Naive thymus-derived CD8-positive, alpha-beta T cell (primary cell): ENCODE measurements at regions not wholly inside any gene's neighbourhood (a gene's known extent, or its start where the extent isn't known, plus 50 kb on each side); places are given as distances from the start of the nearest gene placed in this dataset.
A peak's percentile ranks its signal among the peaks of the same experiment; 100 is the strongest.

Source experiments
- ATAC-seq, 2 donors: fragments of 150-1000 bp; cut with Tn5 transposase in 1 of 2; sonication (Bioruptor Pico), chemical (Tn5 transposase) in 1 of 2; 1 replicate in 1 of 2; 2 replicates in 1 of 2; pipeline ENCODE4 v1.10.0; 2021; ENCODE audit warnings: mild to moderate bottlenecking in 2 of 2, moderate library complexity in 2 of 2
- POLR2A ChIA-PET: fragments of 350-600 bp; sonication (Branson Sonifier 250); formaldehyde crosslinking; loops from one replicate; lab custom pipeline; 2021; ENCODE audit warnings: antibody characterized with exemption; lab: Charles Lee
- DNase-seq, 10 donors: peaks; one replicate each; pipeline versions ENCODE4 v3.0.0 to v3.0.0-alpha.2; 2020 to 2022
- H3K27ac Mint-ChIP-seq, 10 donors: one replicate each; pipeline ENCODE4 v1.8.0; 2020 to 2022; ENCODE audit warnings: mild to moderate bottlenecking in 10 of 10, mixed read lengths in 10 of 10, moderate library complexity in 4 of 10, inconsistent platforms in 1 of 10
- H3K27me3 Mint-ChIP-seq, 5 donors: one replicate each; pipeline ENCODE4 v1.8.0; 2021 to 2022; ENCODE audit warnings: mixed read lengths in 5 of 5
- H3K36me3 Mint-ChIP-seq, 3 donors: one replicate each; pipeline ENCODE4 v1.8.0; 2020 to 2022; ENCODE audit warnings: mixed read lengths in 3 of 3, mild to moderate bottlenecking in 2 of 3, inconsistent platforms in 1 of 3
- H3K4me1 Mint-ChIP-seq, 4 donors: one replicate each; pipeline ENCODE4 v1.8.0; 2021 to 2022; ENCODE audit warnings: mixed read lengths in 4 of 4
- H3K4me3 Mint-ChIP-seq, 10 donors: one replicate each; pipeline ENCODE4 v1.8.0; 2020 to 2022; ENCODE audit warnings: mild to moderate bottlenecking in 10 of 10, mixed read lengths in 10 of 10, moderate library complexity in 6 of 10, inconsistent platforms in 1 of 10
- H3K9me3 Mint-ChIP-seq, 9 donors: one replicate each; pipeline ENCODE4 v1.8.0; 2020 to 2022; ENCODE audit warnings: mixed read lengths in 9 of 9, mild to moderate bottlenecking in 3 of 9, inconsistent platforms in 1 of 9, moderate library complexity in 1 of 9

DNA sequence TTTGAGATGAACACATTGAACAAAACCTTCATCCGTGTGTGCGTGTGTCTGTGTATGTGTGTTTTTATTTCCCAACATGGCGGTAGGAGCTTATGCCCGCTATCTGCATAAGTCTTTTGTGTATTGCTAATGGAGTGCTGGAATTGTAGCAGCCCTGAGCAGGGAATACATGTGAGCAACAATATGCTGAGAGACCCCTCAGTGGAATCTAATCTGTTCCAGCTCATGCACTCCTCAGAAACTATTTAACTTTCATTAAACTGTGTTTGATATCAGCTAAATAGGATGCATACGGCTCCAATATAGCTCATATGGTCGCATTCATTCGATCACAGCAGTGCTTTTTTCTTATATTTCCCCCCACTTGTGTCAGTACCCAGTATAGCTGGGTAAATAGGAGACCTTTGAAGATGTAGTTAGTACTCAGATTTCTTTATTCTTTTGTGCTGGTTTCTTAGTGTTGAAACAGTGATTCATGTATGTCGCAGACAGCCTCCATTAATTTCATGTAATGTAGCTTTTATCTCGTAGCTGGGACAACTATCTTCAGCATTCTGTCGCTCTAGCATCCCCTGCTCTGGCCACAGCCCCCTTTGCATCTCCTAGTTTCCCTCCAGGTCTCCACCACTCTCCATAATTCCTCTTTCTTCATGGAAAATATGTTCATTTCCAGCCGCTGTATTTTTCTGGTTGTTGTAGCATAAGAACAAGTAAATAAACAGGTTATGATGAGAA is 891.2 kb downstream of the BCL11A start:
- H3K9me3 Mint-ChIP-seq: no peaks in the 10 kb centered on the region

DNA sequence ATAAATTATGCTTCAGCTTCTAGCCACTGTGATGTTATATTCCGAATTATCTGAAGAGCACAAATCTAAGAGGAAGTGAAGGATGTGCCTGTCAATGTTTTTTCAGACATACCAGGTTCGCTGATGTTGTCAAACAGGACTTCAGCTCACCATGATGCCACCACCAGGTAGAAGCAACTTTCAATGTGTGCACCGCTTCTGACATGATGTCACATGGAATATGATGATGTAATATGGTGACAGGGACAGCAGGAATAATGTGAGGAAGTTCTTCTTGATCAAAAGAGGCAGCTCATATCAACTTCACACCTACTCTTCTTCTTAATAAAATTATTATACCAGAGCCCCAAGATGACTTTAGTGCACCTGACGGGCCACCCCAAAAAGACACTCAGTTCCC is 893.2 kb downstream of the BCL11A start:
- POLR2A ChIA-PET: no interaction called here
- Mint-ChIP-seq H3K27ac (no peak overlapping the region), H3K27me3 (peaks cover 0 to under 1% (median 0%) of the 10 kb centered on the region in 5 donors), H3K36me3 (no peaks in the 10 kb centered on the region), H3K4me1 (no peaks in the 10 kb centered on the region), H3K4me3 (no peak overlapping the region), H3K9me3 (no peaks in the 10 kb centered on the region)
- ATAC-seq (no peak), DNase-seq (no peak)

More for the DNA sequence above, 891.2 kb downstream of the BCL11A start:
- H3K27ac Mint-ChIP-seq: no peak overlapping the region
- DNase-seq (no peak), ATAC-seq (no peak)
- POLR2A ChIA-PET: no interaction called here
- no peaks in the 10 kb centered on the region for H3K4me1 Mint-ChIP-seq
- H3K27me3 Mint-ChIP-seq: no peaks in the 10 kb centered on the region
- H3K36me3 Mint-ChIP-seq: no peaks in the 10 kb centered on the region
- no peak overlapping the region for H3K4me3 Mint-ChIP-seq

DNA sequence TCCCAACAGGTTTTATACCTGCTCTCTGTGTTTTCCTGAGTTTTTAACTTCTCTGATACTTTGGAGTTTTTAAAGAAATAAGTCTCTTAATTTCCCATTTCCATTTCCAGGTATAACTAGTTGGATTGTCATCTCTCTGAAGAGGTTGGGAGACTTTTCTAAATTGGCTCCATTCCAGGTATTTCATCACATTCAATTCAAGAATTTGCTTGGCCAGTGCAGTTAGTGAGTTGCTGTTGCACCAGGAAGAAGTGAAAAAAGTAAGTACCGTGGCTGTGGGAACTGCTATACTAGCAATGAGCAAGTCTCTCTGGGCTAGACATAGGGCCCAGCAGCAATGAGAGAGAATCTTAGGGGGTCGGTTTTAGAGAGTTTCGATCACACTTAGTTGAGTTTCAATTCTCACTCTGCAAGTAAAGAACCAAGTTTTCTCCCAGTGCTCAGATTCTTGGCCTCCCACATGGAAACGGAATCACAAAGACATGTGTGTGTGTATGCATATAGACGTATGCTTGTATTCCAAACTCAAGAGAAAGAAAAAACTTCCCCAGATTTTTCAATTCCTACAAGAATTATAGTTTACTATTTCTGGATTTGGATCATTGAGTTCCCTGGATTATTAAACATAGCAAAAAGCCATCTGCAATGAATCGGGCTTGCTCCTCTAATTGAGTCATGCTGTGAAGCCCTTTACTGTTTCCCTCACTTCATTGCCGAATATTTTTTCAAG is 894.4 kb downstream of the BCL11A start:
- H3K27ac Mint-ChIP-seq: no peak overlapping the region
- H3K27me3 Mint-ChIP-seq: peaks cover 0 to 2% (median 0%) of the 10 kb centered on the region in 5 donors
- DNase-seq (no peak), ATAC-seq (no peak)
- no peak overlapping the region for H3K4me3 Mint-ChIP-seq
- POLR2A ChIA-PET: no interaction called here
- H3K9me3 Mint-ChIP-seq: no peaks in the 10 kb centered on the region
- H3K36me3 Mint-ChIP-seq: no peaks in the 10 kb centered on the region
- no peaks in the 10 kb centered on the region for H3K4me1 Mint-ChIP-seq

DNA sequence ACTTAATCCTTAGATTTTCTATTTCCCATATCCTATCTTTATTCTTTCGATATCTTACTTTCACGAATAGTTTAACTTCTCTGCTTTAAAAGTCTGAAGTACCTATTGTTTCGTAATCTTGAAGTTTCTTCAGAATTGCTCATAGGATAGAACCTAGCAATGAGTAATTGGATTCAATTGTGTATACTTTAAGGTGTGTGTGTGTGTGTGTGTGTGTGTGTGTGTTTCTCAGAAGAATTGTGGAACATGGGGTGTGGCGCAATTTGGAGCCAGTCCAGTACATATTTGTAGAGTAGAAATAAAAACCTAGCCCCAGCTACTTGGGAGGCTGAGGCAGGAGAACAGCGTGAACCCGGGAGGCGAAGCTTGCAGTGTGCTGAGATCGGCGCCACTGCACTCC is 897.6 kb downstream of the BCL11A start:
- Mint-ChIP-seq H3K27me3 (peaks cover 0 to 2% (median 0%) of the 10 kb centered on the region in 5 donors), H3K36me3 (no peaks in the 10 kb centered on the region)
- POLR2A ChIA-PET: no interaction called here

DNA sequence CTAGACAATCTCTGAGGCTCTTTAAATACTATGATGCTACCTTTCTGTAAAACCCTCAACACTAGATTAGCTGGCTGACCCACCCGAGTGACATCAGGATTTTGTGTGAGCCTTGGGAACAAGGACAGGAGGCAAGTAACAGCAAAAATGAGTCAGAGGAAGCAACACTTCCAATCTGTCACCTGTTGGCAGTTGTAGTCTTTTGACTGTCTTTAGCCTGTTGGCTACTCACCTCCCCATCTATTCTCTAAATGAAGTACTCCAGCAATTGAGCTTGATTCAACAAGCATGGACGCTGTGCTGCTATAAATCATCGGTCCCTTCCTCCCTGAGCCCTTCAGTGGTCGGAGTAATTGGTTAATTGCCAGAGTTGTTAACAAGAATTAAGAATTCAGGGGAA is 898.7 kb downstream of the BCL11A start:
- H3K36me3 Mint-ChIP-seq: no peaks in the 10 kb centered on the region
- H3K9me3 Mint-ChIP-seq: no peaks in the 10 kb centered on the region
- H3K27ac Mint-ChIP-seq: no peak overlapping the region
- DNase-seq: no peak
- H3K4me3 Mint-ChIP-seq: no peak overlapping the region
- no peak for ATAC-seq
- no peaks in the 10 kb centered on the region for H3K4me1 Mint-ChIP-seq
- POLR2A ChIA-PET: no interaction called here
- H3K27me3 Mint-ChIP-seq: peaks cover 0 to 3% (median 0%) of the 10 kb centered on the region in 5 donors

More for the DNA sequence above, 897.6 kb downstream of the BCL11A start:
- Mint-ChIP-seq H3K4me3 (no peak overlapping the region), H3K9me3 (no peaks in the 10 kb centered on the region), H3K27ac (no peak overlapping the region), H3K4me1 (no peaks in the 10 kb centered on the region)
- no peak for ATAC-seq
- no peak for DNase-seq

DNA sequence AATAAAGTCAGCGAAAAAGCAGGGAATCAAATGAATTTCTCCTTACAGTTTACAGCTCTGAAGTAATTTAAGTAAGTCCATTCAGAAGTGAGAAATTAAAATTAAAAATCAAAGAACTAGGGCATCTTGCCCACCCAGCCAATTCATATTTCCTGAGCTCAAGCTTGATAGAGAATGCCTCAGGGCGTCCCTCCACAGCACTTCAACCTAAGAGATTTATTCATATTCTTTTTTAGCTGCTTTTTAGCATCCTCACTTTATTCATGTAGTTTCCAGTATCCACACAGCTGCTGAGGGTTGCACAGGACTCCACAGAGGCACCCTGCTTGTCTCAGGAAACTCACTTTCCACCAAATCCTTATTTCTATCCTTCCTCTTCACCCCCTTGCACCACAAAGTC is 900.3 kb downstream of the BCL11A start:
- H3K36me3 Mint-ChIP-seq: no peaks in the 10 kb centered on the region
- H3K4me1 Mint-ChIP-seq: no peaks in the 10 kb centered on the region
- DNase-seq (no peak), ATAC-seq (no peak)
- H3K4me3 Mint-ChIP-seq: no peak overlapping the region
- H3K27me3 Mint-ChIP-seq: peaks cover 0 to 4% (median 0%) of the 10 kb centered on the region in 5 donors
- H3K27ac Mint-ChIP-seq: no peak overlapping the region
- POLR2A ChIA-PET: no interaction called here
- H3K9me3 Mint-ChIP-seq: peaks cover 0 to 2% (median 0%) of the 10 kb centered on the region in 9 donors

DNA sequence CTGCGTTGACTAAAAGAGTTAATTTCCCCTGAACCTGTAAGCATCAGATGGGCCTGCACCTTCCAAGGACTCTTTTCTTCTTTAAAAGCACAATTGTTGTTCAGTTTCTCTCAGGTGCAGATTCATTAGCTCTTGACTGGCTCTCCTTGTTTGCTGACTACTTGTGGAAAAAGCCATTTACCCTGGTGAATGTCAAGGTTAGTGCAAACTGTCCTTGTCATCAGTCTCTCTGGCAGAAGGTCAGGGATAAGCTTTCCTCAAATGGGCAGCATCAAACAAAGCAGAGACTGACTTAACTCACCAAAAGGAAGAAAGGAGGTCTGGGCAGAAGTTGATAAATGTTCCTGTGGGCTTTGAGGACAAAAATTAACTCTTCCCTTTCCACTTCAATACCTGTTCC is 922.7 kb downstream of the BCL11A start:
- Mint-ChIP-seq H3K36me3 (no peaks in the 10 kb centered on the region), H3K27me3 (no peaks in the 10 kb centered on the region), H3K4me1 (no peaks in the 10 kb centered on the region), H3K27ac (no peak overlapping the region), H3K9me3 (peaks cover 0 to 4% (median 0%) of the 10 kb centered on the region in 9 donors), H3K4me3 (no peak overlapping the region)
- ATAC-seq (no peak), DNase-seq (no peak)
- POLR2A ChIA-PET: no interaction called here

DNA sequence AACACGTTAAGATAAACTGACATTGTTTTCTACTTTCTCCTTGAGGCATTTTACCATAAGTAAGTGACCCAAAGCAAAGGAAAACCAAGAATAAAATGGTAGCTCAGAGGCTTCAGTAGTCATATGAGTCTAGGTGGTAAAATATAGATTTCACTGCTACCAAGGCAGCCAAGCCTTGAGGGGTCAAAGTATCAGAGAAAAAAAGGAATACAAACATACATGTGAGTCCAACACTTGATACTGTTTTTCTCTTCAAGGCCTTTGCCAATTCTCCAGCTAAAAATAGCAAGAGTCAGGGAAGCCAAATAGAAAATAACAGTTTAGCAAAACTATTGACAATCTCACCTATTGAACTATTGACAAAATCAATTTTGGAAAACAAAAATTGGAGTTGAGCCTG is 925.9 kb downstream of the BCL11A start:
- H3K4me3 Mint-ChIP-seq: no peak overlapping the region

DNA sequence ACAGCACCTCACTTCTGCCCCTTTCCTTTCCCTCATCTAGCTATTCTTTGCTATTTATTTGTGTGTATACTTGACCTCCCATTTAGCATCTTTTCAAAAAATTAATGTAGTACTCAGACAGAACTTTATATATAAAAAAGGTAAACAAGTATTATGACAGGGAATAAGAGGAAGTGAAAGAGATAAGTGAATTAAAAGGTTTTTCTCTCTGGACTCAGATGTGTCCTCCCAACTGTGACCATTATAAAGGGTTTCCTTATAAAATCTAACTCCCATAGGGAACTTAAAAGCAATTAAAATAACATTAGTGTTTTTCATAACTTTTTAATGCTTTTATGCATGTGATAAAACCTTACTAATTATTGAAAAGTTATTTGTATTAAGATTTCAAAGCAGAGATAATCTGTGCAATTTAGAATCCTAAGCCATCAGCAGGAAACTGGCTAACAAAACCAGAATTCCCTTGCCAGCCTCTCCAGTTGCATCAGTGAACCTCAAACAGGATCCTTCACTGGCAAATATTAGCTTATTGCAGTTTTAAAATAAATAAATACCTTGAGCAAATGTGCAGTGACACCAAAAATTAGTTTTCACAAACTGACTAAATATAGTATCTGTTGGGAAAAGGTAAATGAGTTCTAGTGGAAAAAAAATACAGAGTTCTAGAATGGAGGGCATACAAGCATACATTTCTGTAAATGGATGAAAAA is 930.7 kb downstream of the BCL11A start:
- peaks cover 0 to 5% (median 0%) of the 10 kb centered on the region in 3 donors for H3K36me3 Mint-ChIP-seq
- H3K27me3 Mint-ChIP-seq: peaks cover 0 to 11% (median 2%) of the 10 kb centered on the region in 5 donors
- H3K27ac Mint-ChIP-seq: no peak overlapping the region
- POLR2A ChIA-PET: no interaction called here
- no peak overlapping the region for H3K4me3 Mint-ChIP-seq
- peaks cover 0 to 17% (median 0%) of the 10 kb centered on the region in 4 donors for H3K4me1 Mint-ChIP-seq
- no peak for DNase-seq
- peaks cover 0 to 12% (median 10%) of the 10 kb centered on the region in 9 donors for H3K9me3 Mint-ChIP-seq
- no peak for ATAC-seq

More for the DNA sequence above, 925.9 kb downstream of the BCL11A start:
- DNase-seq: no peak
- Mint-ChIP-seq H3K36me3 (no peaks in the 10 kb centered on the region), H3K27ac (no peak overlapping the region), H3K4me1 (peaks cover 0 to 11% (median 0%) of the 10 kb centered on the region in 4 donors), H3K27me3 (peaks cover 0 to 3% (median 0%) of the 10 kb centered on the region in 5 donors), H3K9me3 (peaks cover 0 to 6% (median 0%) of the 10 kb centered on the region in 9 donors)
- POLR2A ChIA-PET: no interaction called here
- no peak for ATAC-seq

DNA sequence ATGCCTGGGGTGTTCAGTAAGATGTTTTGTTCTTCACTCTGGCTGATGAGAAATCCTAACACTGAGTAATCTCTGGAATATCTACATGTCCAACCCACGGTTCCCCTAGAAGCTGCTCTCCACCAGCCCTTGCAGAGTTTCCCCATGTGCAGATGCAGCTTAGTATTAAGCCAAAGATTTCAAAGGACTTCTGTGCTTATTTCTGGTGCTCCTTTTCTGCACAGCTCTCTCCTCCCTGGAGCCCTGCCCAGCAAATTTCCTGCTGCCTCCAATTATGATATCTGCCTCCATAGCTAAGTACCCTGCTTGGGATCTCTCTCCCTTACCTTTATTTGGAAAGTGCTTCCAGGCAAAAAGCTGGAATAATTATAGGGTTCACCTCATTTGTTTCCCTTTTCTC is 949.3 kb downstream of the BCL11A start:
- ATAC-seq: no peak
- no peak overlapping the region for H3K27ac Mint-ChIP-seq
- no peak overlapping the region for H3K4me3 Mint-ChIP-seq
- H3K4me1 Mint-ChIP-seq: no peaks in the 10 kb centered on the region
- POLR2A ChIA-PET: no interaction called here
- peaks cover 0 to 9% (median 0%) of the 10 kb centered on the region in 3 donors for H3K36me3 Mint-ChIP-seq
- H3K9me3 Mint-ChIP-seq: peaks cover 0 to 34% (median 7%) of the 10 kb centered on the region in 9 donors
- DNase-seq: no peak
- H3K27me3 Mint-ChIP-seq: peaks cover 0 to 7% (median 0%) of the 10 kb centered on the region in 5 donors

DNA sequence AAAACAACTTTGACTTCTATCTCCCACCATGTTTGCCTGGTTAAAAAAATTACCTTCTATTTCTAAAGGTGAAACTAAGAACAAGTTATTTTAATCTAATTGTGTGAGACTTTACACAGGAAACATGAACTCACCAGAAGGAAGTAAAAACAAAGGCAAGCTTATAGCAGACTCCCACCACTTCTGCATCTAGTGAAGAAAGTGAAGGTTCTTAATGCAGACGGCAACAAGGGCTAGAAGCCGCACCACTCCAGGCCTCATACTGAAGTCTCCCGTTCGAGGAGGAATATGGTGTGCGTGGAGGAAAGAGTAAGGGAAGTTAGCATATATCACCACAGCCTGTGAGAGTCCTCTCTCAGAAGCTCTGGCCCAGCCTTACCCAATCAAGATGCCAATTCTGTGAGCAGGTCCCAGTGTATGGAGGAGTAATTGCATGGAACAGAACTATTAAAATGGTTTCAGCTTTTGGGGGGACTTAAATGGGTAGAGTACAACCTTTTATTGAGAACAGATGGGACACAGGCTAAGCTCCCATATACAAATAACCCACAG is 958.7 kb downstream of the BCL11A start:
- H3K36me3 Mint-ChIP-seq: no peaks in the 10 kb centered on the region
- H3K9me3 Mint-ChIP-seq: no peaks in the 10 kb centered on the region
- H3K27ac Mint-ChIP-seq: peak overlapping the region in 7 of 10 donors; percentile 3 to 67 (median 27)
- peaks cover 9 to 20% (median 16%) of the 10 kb centered on the region in 4 donors for H3K4me1 Mint-ChIP-seq
- peak in 1 of 2 donors; percentile 54 for ATAC-seq
- POLR2A ChIA-PET: no interaction called here
- no peaks in the 10 kb centered on the region for H3K27me3 Mint-ChIP-seq
- DNase-seq: peak in 2 of 10 donors; percentile 1 to 4
- peak overlapping the region in 4 of 10 donors; percentile 4 to 43 (median 14) for H3K4me3 Mint-ChIP-seq

DNA sequence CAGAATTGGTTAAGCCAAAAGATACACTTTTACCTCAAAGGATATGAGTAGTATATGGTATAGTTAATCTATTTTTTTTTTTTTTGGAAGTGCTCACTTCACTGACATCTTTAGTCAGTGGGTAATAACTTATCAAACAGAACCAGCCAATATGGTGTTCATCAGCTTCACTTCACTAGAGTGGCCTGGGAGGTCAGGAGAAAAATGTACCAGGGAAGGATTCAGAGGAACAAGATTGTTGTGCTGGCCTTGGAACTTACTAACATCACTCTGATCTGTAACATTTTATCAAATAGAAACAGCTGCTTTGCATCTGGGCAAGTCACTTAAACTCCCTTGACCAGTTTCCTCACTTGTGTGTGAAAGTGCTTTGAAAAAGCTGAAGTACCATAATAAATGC is 962.7 kb downstream of the BCL11A start:
- DNase-seq (no peak), ATAC-seq (no peak)
- H3K9me3 Mint-ChIP-seq: no peaks in the 10 kb centered on the region
- H3K4me3 Mint-ChIP-seq: no peak overlapping the region
- POLR2A ChIA-PET: no interaction called here
- H3K4me1 Mint-ChIP-seq: peaks cover 12 to 20% (median 16%) of the 10 kb centered on the region in 4 donors
- no peak overlapping the region for H3K27ac Mint-ChIP-seq
- H3K36me3 Mint-ChIP-seq: no peaks in the 10 kb centered on the region
- peaks cover 0 to 7% (median 0%) of the 10 kb centered on the region in 5 donors for H3K27me3 Mint-ChIP-seq
